Cardiac fibroblast (primary cell): ENCODE measurements at regions not wholly inside any gene's neighbourhood (a gene's known extent, or its start where the extent isn't known, plus 50 kb on each side); places are given as distances from the start of the nearest gene placed in this dataset.

Experiments
- DNase-seq, 2 donors: peaks; one replicate each; pipeline versions ENCODE4 v3.0.0 to v3.0.0-alpha.2; 2010; ENCODE audit warnings: low read depth in 2 of 2
- H3K4me3 ChIP-seq, 2 donors: replicated peaks in 1 of 2; 1 replicate in 1 of 2; 2 replicates in 1 of 2; pipeline ENCODE4 v1.5.1; 2011; ENCODE audit warnings: low read depth in 2 of 2, low read length in 2 of 2, mild to moderate bottlenecking in 2 of 2, moderate library complexity in 1 of 2
- CTCF ChIP-seq: IDR thresholded peaks from one replicate; pipeline ENCODE4 v1.5.1; 2011; ENCODE audit warnings: low read depth, mild to moderate bottlenecking, low read length, inconsistent platforms

DNA sequence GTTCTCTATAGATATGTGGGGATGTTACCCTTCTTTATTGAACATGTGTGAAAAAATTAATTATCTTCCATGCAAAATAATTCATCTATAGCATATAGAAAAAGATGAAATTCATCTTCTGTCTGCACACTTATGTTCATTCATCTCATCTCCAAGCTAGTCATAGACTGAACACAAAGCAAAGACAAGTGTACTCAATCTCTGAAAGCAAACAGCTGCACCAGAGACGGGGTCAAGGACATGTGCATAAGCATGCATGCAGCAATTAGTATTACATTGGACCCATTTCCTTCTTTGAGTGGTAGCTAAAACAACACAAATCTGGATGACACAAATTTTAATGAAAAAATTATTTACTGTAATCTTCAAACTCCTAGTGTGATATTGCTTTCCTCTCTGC lies 547.0 kb upstream of the COX7C start:
- no peak for DNase-seq
- H3K4me3 ChIP-seq, result no peak overlapping the region
- TF ChIP-seq CTCF, result no peak

DNA sequence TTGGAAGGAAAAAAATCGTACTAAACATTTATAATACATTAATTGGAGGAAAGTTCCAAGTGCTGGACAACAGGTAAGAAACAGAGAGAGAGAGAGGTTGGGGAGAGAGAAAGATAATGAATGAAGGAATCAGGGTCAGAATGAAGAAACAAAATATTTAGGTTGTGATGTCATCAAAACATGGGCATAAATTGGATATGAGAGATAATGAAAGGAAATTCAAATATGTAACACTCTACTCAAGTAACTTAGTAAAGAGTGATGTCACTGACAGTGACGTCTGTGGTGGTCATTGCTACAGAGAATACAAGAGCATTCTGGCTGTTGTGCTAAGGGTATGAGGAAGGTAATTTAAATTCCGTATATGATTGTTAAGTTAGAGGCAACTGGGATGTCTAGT lies 543.4 kb upstream of the COX7C start:
- H3K4me3 ChIP-seq, result no peak overlapping the region
- DNase-seq, result no peak
- TF ChIP-seq CTCF, result no peak

DNA sequence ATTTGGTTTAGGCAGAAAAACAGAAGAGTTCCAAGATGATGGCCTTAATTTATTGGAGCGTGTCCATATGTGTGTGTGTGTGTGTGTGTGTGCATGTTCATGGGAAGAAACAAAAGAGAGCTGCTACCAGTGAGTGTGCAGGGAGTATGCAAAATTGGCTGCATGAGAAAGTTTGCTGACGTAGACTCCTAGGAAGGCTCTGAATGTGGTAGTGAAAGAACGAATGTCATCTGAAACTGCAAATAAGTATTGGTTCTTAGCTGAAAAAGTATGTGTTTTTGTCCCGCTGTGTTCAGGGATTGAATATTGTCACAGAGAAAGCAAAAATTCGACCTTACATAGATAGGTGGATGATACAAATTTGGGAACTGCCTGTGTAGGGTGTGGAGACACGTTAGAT lies 542.6 kb upstream of the COX7C start:
- TF ChIP-seq CTCF, result no peak
- no peak for DNase-seq
- no peak overlapping the region for H3K4me3 ChIP-seq

GRCh38 chr5:86095092-86095491 lies 522.6 kb upstream of the COX7C start:
- TF ChIP-seq CTCF, result no peak
- H3K4me3 ChIP-seq, result no peak overlapping the region
- no peak for DNase-seq

DNA sequence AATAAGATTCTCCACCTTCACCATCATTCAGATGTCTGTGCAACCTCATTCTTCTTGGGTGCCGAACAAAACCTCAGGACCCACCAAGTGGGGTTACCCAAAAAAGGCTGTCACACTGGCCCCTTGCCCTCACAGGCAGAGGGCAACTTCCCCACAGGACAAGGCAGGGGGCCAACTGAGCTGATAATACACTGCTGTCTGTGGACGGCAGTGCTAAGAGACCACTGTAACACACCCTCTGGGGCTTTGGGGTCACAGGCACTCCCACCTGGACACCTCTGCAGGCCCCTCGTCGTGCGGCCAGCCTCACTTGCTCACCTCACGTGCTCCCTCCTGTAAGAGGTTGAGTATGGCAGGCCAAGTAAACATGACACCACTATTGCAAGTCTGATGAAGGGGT lies 515.8 kb upstream of the COX7C start:
- H3K4me3 ChIP-seq, result no peak overlapping the region
- TF ChIP-seq CTCF, result no peak
- DNase-seq, result no peak

DNA sequence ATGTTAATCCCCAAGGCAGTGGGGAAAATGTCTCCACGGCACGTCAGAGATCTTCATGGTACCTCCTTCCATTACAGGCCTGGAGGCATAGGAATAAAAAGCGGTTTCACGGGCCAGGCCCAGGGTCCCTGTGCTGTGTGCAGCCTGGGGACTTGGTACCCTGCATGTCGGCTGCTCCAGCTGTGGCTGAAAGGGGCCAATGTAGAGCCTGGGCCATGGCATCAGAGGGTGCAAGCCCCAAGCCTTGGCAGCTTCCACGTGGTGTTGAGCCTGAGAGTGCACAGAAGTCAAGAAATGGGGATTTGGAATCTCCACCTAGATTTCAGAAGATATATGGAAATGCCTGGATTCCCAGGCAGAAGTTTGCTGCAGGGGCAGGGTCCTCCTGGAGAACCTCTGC lies 508.9 kb upstream of the COX7C start:
- H3K4me3 ChIP-seq, result no peak overlapping the region
- TF ChIP-seq CTCF, result no peak
- DNase-seq, result no peak

DNA sequence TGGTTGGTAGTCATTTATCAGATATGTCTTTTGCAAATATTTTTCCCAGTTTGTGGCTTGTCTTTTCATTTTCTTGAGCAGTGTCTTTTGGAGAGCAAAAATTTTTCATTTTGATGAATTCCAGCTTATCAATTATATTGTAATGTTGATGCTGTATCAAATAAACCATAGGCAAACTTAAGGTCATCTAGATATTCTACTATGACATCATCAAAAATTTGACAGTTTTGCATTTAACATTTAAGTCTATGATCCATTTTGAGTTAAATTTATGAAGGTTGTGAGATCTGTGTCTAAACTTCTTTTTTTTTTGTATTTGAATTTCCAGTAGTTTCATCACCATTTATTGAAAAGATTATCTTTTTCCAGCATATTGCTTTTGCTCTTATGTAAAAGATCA lies 505.5 kb upstream of the COX7C start:
- TF ChIP-seq CTCF, result no peak
- H3K4me3 ChIP-seq, result no peak overlapping the region
- DNase-seq, result no peak
